Stimulated activated CD4-positive, alpha-beta T cell treated with anti-CD3 and anti-CD28 coated beads, Interleukin-15, amount 100 ng/mL, for 24 hours (primary cell): ENCODE measurements at regions not wholly inside any gene's neighbourhood (a gene's known extent, or its start where the extent isn't known, plus 50 kb on each side); places are given as distances from the start of the nearest gene placed in this dataset.
"Not testable (repeated sequence)": the region's sequence is repeated elsewhere in the genome, so short reads cannot be mapped to it uniquely, and the experiment has no call there.

Source experiments
- DNase-seq: peaks from one replicate; pipeline ENCODE4 v3.0.0-alpha.2; 2020

GRCh38 chr10:34058845-34059614 lies 724.6 kb upstream of the NRP1 start:
- DNase-seq, result no peak

GRCh38 chr10:34055410-34055985 lies 721.0 kb upstream of the NRP1 start:
- DNase-seq, result not testable (repeated sequence)

GRCh38 chr10:34049887-34050286 lies 715.4 kb upstream of the NRP1 start:
- peak; percentile 46 for DNase-seq

- no peak for DNase-seq
These were observed 715.0 kb upstream of the NRP1 start for GRCh38 chr10:34049469-34049868.

- no peak for DNase-seq
These were observed 712.9 kb upstream of the NRP1 start for GRCh38 chr10:34047389-34047788.

- no peak for DNase-seq
These were observed 712.1 kb upstream of the NRP1 start for GRCh38 chr10:34046506-34047034.

DNA sequence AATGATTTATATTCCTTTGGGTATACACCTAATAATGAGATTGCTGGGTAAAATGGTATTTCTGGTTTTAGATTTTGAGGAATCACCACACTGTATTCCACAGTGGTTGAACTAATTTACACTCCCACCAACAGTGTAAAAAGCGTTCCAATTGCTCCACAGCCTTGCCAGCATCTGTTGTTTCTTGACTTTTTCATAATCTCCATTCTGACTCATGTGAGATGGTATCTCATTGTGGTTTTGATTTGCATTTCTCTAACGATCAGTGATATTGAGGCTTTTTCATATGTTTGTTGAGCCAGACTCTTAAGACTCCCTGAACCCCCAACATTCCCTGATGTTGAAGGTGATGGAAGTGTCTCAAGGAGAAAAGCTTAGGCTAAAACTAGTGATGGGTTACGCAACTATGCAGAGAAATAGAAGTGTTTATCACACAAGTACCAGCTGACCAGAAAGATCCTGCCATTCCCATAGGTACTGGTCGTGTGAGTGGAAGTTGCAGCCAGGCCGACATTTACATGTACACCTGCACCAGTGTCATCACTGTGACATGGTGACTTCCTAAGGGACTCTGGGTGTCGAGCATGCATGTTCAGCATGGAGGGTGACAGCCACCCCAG lies 711.2 kb upstream of the NRP1 start:
- no peak for DNase-seq

DNA sequence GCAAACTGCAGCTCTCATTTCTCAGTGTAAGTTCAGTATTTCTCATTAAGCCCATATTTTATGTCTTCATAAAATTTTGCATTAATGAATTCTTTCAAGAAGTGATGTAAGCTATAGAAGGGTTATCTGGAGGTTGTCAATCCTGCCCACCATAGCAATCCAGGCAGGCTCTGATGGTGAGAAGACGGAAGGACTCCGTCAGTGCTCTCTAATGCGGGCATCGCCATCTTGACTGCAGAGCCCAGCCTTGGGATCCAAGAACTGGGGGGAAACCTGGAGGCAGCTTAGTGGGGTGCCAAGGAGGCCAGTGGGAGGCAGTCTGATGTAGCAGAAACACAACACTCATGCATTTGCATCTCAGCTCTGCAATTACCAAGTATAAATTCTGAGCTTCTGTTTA lies 707.4 kb upstream of the NRP1 start:
- no peak for DNase-seq

DNA sequence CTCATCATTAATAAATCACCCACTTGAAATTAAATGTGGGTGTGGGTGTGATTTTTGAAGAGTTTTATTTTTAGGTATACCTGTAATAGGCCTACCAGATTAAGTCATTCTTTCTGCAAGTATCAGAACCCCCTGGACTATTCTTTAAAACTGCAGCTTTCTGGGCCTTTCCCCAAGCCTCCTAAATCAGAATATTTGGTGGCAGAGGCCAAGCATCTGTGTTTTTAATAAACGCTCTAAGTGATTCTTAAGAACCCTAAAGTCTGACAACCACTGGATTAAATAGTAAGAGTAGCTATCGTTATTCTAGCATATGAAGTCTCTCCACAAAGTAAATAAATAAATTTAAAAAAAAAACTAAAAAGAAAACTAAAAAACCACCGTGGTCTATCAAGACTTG lies 703.0 kb upstream of the NRP1 start:
- DNase-seq, result no peak

DNA sequence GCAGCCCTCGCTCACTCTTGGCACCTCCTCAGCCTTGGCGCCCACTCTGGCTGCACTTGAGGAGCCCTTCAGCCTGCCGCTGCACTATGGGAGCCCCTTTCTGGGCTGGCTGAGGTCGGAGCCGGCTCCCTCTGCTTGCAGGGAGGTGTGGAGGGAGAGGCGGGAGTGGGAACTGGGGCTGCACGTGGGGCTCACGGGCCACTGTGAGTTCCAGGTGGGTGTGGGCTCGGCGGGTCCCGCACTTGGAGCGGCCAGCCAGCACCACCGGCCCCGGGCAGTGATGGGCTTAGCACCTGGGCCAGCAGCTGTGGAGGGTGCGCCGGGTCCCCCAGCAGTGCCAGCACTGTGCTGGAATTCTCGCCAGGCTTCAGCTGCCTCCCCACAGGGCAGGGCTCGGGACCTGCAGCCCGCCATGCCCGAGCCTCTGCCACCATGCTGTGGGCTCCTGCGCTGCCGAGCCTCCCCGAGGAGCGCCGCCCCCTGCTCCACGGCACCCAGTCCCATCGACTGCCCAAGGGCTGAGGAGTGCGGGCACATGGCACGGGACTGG lies 700.8 kb upstream of the NRP1 start:
- DNase-seq, result not testable (repeated sequence)

DNA sequence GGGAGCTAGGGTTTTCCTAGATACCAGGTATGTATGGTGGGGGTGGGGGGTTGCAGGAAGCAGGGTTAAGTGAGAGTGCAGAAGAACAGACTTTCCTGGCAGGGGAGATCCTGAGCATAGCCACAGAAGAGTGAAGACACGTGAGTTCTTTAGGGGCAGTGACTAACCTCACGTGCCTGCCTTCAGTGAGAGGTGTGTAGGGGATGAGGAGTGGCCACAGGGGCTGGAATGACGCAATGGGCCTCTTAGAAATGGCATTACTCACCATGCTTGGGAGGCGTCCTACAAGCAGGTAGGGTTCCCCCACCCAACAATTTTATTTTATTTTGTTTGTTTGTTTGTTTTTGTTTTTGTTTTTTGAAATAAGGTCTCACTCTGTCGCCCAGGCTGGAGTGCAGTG lies 698.6 kb upstream of the NRP1 start:
- DNase-seq, result no peak

DNA sequence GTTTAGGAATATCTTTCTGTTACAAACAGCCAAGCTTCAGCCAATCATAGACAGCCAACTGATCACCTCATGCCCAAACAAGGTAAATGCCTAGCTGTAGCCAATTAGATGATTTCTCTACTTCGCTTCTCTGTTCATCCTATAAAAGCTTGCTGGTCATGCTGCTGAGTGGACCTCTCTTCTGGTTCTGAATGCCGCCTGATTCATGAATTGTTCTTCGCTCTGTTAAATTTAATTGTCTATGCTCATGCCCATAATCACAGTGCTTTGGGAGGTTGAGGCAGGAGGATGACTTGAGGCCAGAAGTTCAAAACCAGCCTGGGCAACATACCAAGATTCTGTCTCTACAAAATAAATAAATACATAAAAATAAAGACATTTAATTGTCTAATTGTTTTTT lies 698.1 kb upstream of the NRP1 start:
- DNase-seq, result no peak

DNA sequence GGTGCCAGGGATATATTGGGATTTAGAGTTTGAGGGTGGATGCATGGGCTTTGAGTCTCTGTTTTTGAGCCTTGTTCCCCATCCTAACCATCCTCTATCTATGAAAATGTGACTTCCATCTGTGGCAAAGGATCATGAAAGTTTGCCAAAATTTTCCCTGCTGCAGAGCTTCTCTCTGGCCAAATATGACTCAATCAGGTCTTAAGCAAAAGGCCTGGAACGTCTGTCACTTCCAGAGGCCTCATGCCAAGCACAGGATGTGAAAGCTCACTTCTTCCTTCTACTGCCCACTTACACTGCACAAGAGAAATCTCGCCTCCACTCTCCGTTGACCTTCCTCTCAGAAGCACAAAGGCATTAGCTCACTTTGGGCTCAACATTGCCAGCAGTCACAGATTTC lies 696.9 kb upstream of the NRP1 start:
- no peak for DNase-seq

GRCh38 chr10:34029455-34029854 lies 695.0 kb upstream of the NRP1 start:
- no peak for DNase-seq

DNA sequence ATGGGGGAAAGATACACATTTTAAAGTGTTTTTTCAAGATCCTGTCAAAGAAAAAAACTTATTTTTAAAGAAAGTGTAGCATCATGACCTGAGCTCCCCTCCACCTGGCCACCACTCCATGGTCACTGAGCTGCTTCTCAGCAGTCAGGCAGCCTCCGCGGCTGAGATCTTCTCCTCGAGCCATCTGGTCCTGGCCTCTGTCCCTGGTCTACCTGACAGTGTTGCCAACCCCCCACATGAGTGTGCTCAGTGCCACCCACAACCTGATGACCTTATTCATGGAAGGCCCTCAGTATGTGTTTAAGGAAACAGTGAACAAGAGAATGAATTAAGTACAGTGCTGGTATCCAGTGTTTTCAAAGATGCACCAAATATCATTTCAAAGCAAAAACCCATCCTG lies 694.5 kb upstream of the NRP1 start:
- DNase-seq, result no peak

DNA sequence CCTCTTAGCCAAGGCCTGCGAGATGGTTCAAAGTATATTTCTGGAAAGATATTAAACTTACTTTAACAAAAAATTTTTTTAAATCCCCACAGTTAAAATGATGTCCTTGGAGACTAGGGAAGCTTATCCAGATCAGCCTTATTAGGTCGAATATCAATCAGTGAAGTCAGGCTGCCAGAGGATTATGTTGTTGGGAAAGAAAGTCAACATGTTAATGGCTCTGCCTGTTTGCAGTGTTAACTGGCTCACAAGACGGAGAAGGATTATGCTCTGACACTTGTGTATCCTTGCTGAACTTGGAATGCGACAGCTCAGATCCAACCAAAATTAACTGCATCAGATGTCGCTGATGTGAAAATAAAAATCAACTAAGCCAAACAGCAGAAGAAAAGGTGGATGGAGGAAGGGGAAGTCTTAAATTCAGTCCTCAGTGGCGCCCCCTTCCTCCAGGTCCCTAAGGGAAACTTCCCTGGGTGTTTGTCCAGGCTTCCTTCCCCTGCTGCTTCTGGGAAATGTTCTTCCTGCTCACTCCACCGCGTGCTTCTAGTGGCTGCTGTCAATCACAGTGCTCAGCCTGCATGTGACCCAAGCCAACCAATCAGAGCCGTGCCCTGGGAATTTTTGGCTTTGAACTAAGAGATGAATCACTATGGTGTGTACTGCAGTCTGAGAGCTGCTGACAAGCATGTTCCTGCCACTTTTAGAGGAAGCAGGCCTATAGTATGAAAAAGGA lies 690.4 kb upstream of the NRP1 start:
- DNase-seq, result peak; percentile 26

DNA sequence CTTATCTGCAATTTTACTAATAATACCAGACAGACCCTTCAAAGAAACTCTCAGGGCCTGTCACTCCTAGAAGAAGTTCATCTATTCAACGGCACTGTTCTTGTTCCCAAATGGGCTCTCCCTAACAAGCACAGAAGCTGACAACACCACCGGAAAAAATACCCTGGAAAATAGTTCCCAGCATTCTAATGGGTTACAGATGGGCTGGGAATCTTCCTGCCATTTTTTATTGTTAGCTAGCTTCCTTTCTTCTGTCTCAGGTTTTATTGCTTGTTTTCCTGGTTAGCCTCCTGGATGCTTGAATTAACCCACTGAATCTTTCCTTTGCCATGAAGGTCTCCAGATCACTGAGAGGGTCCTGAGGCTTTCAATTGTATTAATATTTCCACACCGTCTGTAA lies 689.8 kb upstream of the NRP1 start:
- no peak for DNase-seq

DNA sequence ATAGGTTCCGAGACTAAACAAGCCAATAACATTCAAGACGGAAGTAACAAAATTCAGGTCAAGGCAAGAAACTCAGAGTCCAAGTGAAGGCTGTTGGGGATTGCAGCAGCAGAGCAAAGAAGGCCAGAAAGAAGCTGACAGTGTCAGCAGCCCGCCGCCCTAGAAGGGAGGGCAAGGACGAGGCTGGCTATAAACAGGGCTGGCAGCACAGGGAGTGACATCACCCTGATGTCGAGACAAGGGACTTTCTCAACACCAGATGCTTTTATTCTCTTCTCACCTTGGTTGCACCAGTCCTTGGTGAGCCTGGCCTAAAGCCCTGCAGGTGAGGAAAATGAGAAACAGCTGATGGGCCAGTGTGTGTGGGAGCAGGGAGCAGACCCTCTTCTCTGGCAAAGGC lies 687.7 kb upstream of the NRP1 start:
- DNase-seq, result no peak

DNA sequence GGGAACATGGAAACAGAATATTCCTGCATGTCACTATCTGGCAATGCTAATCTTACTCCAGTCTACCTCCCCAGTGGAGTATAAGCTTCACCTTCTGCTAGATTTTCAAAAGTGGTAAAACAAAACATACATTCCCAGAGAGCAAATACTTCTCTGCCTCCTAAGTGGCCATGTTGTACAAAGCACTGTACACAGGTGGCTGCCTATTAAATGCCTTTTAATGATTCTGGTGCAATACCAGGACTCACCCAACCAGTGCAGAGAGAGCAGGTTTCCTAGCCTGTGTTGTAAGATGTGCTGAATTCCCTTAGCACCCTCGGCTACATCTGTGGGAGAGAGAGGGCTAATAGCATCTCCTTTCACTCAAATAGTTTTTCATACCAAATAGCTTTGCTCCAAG lies 684.3 kb upstream of the NRP1 start:
- DNase-seq, result no peak

- no peak for DNase-seq
These were observed 683.7 kb upstream of the NRP1 start for GRCh38 chr10:34018129-34018528.

- DNase-seq, result no peak
These were observed 682.8 kb upstream of the NRP1 start for GRCh38 chr10:34017281-34017680.

DNA sequence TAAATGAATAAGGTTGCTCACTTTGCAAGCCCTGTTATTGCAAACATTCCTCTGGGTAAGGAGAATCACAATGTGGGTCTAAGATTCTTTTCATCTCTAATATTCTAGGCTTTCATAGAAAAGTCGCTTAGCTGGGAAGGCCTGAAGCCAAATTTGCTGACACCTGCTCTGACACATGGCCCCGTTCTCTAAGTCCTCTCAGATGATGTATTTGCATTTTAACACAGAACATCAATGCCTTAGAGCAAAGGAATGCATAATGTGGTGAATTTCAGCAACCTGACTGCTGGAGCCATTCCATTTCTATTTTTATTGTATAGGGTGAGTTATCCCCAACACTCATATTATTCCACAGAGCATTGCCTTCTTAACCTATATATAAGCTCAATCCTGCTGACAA lies 682.1 kb upstream of the NRP1 start:
- DNase-seq, result no peak

DNA sequence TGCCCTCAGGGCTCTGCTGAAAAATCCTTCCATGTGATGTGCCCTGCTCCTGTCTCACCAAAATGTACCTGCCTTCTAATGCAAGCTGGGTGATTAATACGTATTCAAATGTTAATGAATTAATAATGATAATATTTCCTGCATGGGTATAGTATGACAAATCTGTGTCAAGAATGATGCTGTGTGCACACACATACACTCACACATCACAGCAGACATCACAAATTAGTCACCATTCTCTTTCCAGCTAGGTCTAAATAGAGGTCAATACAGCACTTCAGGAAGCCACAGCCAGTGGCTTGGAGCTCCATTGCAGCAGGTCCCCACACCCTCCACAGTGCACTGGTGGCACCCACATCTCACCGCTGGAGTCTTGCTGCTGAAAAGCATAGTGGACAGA lies 681.2 kb upstream of the NRP1 start:
- no peak for DNase-seq
